IPS-18c (cell line): ENCODE measurements at regions not wholly inside any gene's neighbourhood (a gene's known extent, or its start where the extent isn't known, plus 50 kb on each side); places are given as distances from the start of the nearest gene placed in this dataset.
"Not testable (repeated sequence)": the region's sequence is repeated elsewhere in the genome, so short reads cannot be mapped to it uniquely, and the experiment has no call there.

Experiments used
- H3K4me3 ChIP-seq: 2 replicates; pipeline ENCODE4 v1.7.0; 2013; ENCODE audit warnings: low read depth, mild to moderate bottlenecking, low read length, moderate library complexity; ENCODE audit not compliant: insufficient read depth
- H3K9me3 ChIP-seq: one replicate; pipeline ENCODE4 v1.6.1; 2013; ENCODE audit warnings: mild to moderate bottlenecking, low read length, moderate library complexity; ENCODE audit not compliant: control insufficient read depth, insufficient read depth

DNA sequence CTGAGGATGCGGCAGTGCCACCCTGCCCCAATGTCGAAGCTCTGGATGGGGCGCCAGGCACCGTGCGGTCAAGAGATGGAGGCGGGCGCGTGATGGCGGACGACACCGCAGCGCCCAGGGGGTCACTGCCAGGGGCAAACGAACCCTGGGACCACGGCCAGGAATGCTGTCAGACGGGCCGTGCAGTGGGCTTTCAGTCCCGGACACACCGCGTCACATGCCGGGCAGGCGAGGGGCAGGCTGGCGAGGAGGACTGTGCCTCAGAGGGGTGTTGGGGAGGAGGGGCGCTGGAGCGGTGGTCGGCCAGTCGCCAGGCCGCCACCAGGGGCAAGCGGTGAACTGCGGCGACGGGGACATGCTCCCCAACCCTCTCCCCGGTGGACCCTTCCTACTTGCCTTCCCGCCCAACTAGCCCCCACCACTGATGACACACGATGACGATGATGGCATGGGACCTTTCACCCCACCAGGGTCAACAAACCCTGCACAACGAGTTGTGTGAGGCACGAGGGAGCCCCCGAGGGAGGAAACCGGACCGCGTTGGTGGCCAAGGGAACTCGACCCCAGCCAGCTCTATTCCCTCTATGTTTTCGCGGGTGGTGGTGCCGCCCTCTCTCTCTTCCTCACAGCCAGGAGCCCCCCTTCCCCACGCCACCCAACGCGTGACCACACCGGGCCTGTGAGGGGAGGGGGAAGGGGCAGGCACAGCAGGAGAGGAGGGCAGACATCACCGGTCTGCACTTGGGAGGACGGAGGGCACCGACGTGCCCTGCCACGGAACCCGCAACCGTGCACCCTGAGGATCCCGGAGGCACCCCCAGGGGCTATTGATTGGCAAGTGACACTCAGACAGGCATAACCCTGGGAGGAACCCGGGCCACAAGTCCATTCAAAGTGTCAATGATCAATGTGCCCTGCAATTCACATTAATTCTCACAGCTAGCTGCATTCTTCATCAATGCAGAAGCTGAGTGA, 1960.9 kb upstream of the DEFB115 start:
- H3K4me3 ChIP-seq, result no peak overlapping the region
- H3K9me3 ChIP-seq, result peaks cover 15% of the 10 kb centered on the region

DNA sequence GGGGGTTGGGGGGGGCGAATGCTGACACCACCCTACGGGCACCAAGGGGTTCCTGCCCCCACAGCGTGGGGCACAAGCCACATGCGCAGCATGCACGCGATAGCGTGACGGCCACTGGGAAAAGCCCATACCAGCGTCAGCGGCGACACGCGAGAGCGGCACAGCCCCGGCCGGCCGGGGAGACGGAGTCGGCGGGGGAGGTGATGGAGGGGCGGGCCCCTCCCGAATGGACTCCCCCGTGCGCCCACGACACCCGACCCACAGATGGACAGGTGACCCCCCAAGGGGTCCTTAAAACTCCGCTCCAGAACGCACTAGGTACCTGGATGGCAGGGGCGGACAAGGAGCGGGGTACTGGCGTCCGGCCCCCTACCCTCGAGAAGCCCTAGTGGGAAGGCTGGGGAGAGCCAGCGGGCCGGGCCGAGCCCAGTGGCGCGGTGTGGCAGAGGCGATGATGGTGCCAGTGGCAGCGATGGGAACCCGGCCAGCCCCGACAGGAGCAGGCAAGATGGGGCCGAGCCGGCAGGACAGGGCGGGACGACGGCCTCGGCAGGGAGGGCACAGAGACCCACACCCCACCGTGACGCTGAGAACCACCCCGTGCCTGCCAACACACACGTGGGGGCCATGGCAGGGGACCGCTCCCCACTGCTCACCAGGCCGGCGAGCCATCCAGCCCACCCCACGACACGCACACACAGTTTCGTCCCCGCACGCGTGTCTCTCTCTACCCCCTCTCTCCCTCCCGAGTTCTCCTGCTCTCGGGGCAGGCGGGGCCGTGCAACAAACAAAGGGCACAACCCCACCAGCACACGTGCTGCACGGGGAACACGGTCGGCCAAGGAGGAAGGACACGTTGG, 1959.8 kb upstream of the DEFB115 start:
- Histone ChIP-seq H3K9me3 (peaks cover 18% of the 10 kb centered on the region), H3K4me3 (no peak overlapping the region)

- H3K9me3 ChIP-seq, result peaks cover 20% of the 10 kb centered on the region
- H3K4me3 ChIP-seq, result no peak overlapping the region
Measured at GRCh38 chr20:29298271-29298590, 1959.2 kb upstream of the DEFB115 start.

GRCh38 chr20:29298759-29299613, 1958.5 kb upstream of the DEFB115 start:
- Histone ChIP-seq H3K9me3 (peaks cover 20% of the 10 kb centered on the region), H3K4me3 (no peak overlapping the region)

GRCh38 chr20:29299811-29300578, 1957.5 kb upstream of the DEFB115 start:
- Histone ChIP-seq H3K9me3 (peaks cover 24% of the 10 kb centered on the region), H3K4me3 (no peak overlapping the region)

- Histone ChIP-seq H3K9me3 (peaks cover 24% of the 10 kb centered on the region), H3K4me3 (no peak overlapping the region)
Measured at GRCh38 chr20:29300579-29301551, 1956.6 kb upstream of the DEFB115 start.

- no peak overlapping the region for H3K4me3 ChIP-seq
- H3K9me3 ChIP-seq, result peaks cover 28% of the 10 kb centered on the region
Measured at GRCh38 chr20:29301624-29302259, 1955.7 kb upstream of the DEFB115 start.

GRCh38 chr20:29302979-29303644, 1954.4 kb upstream of the DEFB115 start:
- peaks cover 22% of the 10 kb centered on the region for H3K9me3 ChIP-seq

DNA sequence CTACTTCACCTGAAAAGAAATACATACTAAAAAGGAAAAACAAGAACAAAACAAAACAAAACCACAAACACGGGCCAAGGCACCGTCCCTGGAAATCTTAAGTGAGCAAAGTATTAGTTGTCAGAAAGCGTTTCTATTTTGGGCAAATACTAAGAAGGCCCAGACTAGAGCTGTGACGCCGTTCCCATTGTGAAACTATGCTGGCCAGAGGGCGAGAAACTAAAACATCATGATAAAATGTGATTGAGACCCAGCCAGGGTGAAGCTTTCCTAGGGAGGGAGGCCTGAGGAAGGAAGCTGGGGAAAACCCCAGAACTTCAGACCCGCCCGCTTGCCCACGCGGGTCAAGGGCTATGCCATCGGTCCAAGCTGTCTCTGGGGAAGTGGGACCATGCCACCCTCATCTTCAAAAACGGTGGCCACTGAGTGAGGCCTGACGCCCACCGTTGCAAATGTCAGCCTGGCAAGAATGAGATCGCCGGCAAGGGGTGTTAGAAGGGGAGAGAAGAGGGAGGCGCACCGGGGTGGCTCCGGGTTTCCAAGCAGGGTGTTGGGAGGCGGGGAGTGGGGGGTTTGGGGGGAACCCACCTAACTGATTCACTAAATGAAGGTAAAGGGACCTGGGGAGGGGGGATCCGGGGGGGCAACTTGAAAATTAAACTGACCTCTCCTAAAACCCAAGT, 1950.9 kb upstream of the DEFB115 start:
- Histone ChIP-seq H3K9me3 (peaks cover 18% of the 10 kb centered on the region), H3K4me3 (no peak overlapping the region)

More at GRCh38 chr20:29302979-29303644, 1954.4 kb upstream of the DEFB115 start:
- H3K4me3 ChIP-seq, result no peak overlapping the region

- H3K4me3 ChIP-seq, result not testable (repeated sequence)
- peaks cover 14% of the 10 kb centered on the region for H3K9me3 ChIP-seq
Measured at GRCh38 chr20:29307484-29307883, 1950.0 kb upstream of the DEFB115 start.

- peaks cover 12% of the 10 kb centered on the region for H3K9me3 ChIP-seq
Measured at GRCh38 chr20:29308956-29309355, 1948.5 kb upstream of the DEFB115 start.

GRCh38 chr20:29309481-29309880, 1948.0 kb upstream of the DEFB115 start:
- H3K4me3 ChIP-seq, result not testable (repeated sequence)
- H3K9me3 ChIP-seq, result peaks cover 11% of the 10 kb centered on the region

More at GRCh38 chr20:29308956-29309355, 1948.5 kb upstream of the DEFB115 start:
- H3K4me3 ChIP-seq, result not testable (repeated sequence)

GRCh38 chr20:29311046-29311445, 1946.4 kb upstream of the DEFB115 start:
- not testable (repeated sequence) for H3K4me3 ChIP-seq
- peaks cover 13% of the 10 kb centered on the region for H3K9me3 ChIP-seq

GRCh38 chr20:29312679-29313078, 1944.8 kb upstream of the DEFB115 start:
- H3K4me3 ChIP-seq, H3K9me3 ChIP-seq: not testable (repeated sequence)
